Heart right ventricle (tissue), 16 donors: ENCODE measurements at regions not wholly inside any gene's neighbourhood (a gene's known extent, or its start where the extent isn't known, plus 50 kb on each side); places are given as distances from the start of the nearest gene placed in this dataset.

Source experiments
- ATAC-seq, 8 donors: fragments of 200-7000 bp; cut with Tn5 transposase; one replicate each; pipeline ENCODE4 v1.9.1; 2020; ENCODE audit warnings: mild to moderate bottlenecking in 8 of 8, moderate library complexity in 8 of 8, moderate number of reproducible peaks in 1 of 8
- DNase-seq, 2 donors: peaks; one replicate each; pipeline ENCODE4 v3.0.0-alpha.2; 2020
- H3K27ac ChIP-seq, 10 donors: fragments of 200-600 bp; sonication (generic) in 2 of 10; one replicate each; pipeline versions ENCODE4 v1.5.0 to v1.8.0; 2020 to 2022; ENCODE audit warnings: mild to moderate bottlenecking in 3 of 10
- H3K27me3 ChIP-seq, 7 donors: fragments of 200-600 bp; one replicate each; pipeline ENCODE4 v1.8.0; 2021 to 2022; ENCODE audit warnings: mild to moderate bottlenecking in 2 of 7
- H3K36me3 ChIP-seq, 9 donors: fragments of 200-600 bp; sonication (generic) in 1 of 9; one replicate each; pipeline versions ENCODE4 v1.5.0 to v1.8.0; 2020 to 2022; ENCODE audit warnings: mild to moderate bottlenecking in 2 of 9
- H3K4me1 ChIP-seq, 9 donors: fragments of 200-600 bp; sonication (generic) in 1 of 9; one replicate each; pipeline versions ENCODE4 v1.5.0 to v1.8.0; 2020 to 2022; ENCODE audit warnings: mild to moderate bottlenecking in 4 of 9
- H3K4me3 ChIP-seq, 10 donors: fragments of 200-600 bp; sonication (generic) in 2 of 10; one replicate each; pipeline versions ENCODE4 v1.5.0 to v1.8.0; 2020 to 2022; ENCODE audit warnings: mild to moderate bottlenecking in 7 of 10, moderate library complexity in 2 of 10
- H3K9me3 ChIP-seq, 11 donors: fragments of 200-600 bp in 10 of 11; sonication (generic) in 2 of 11; one replicate each; pipeline versions ENCODE4 v1.5.0 to v1.8.0; 2013 to 2022; ENCODE audit warnings: mild to moderate bottlenecking in 2 of 11, control low read depth in 1 of 11, moderate library complexity in 1 of 11
- WGBS, 2 donors: extraction: QIAGEN DNeasy Blood & Tissue Kit; methylation state at CpG; one replicate each; pipeline ENCODE4 v1.1.7; 2013; ENCODE audit warnings: inconsistent platforms in 1 of 2; 5-methylcytosine and 5-hydroxymethylcytosine counted together
- intact Hi-C, 10 donors: fragments of 100-400 bp; cut with DNase I; formaldehyde crosslinking; loops; one replicate each; pipeline versions ENCODE4 v1.11.1 to v1.14.2; 2022
- TF ChIP-seq, protein P1 (sequence below), 9 donors: fragments of 200-600 bp; sonication (generic) in 2 of 9; IDR thresholded peaks; one replicate each; pipeline versions ENCODE4 v1.5.0 to v1.8.0; 2021 to 2022; ENCODE audit warnings: antibody characterized with exemption in 9 of 9, mild to moderate bottlenecking in 5 of 9, moderate library complexity in 1 of 9
- donor health status: Arrhythmogenic right ventricular cardiomyopathy.
- donor health status: ischemic (EF 13 %, LVEDD 7.1; RV severe dilation, severe dysfunction).
- donor health status: healthy with polysubstance abuse.
- donor health status: DM: no; HTN: yes; CAD: no.
- donor health status: DM: no; HTN: no; CAD: no.
- donor health status: ischemic (EF 25% LVEDD 6.9; RV normal size, moderate dysfunction).
- donor health status: ischemic (EF 25% LVEDD 5.7; RV mildly dilated, moderate dysfunction).
- donor health status: healthy.
- donor health status: DM: yes; HTN: yes; CAD: no.
- donor health status: Ischemic cardiomyopathy.
- donor health status: ischemic (EF 35%, LVEDD 5.7; RV mildly dilated, moderate dysfunction).
- donor health status: nonischemic (EF 11% LVEDD 7.7; RV severe dilation, severe dysfunction).
- donor health status: DM: yes; HTN: yes; CAD: no.
- donor health status: PGD.
- donor health status: ischemic (EF 29% LVEDD 5.4; RV normal size, mild dysfunction).
- donor health status: nonischemic (EF 23%, LVEDD 6.1; RV moderate dilation, normal function).

DNA sequence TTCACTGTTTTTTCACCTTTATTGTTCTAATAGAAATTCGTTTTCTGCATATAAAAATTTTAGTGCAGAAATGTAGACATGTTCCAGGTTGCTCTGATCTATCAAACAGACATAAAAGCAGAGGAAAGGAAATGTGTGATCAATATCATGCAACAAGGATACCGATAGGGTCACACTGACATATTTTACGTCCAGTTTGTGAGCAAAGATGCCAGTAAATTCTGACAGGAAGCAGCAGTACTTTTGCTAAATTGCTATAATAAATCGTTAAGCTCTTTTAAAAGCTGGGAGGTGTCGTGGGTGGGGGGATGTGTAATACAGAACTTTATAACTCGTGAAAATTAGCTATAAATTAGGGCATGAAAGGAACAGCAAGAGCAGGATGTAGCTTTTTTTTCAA, 955.2 kb downstream of the BRINP3 start:
- Histone ChIP-seq H3K4me1 (no peaks in the 10 kb centered on the region), H3K27me3 (no peaks in the 10 kb centered on the region), H3K4me3 (no peak overlapping the region), H3K9me3 (peaks cover 0 to 25% (median 0%) of the 10 kb centered on the region in 11 donors), H3K36me3 (no peaks in the 10 kb centered on the region), H3K27ac (no peak overlapping the region)
- DNase-seq: no peak
- no peak for ATAC-seq
- intact Hi-C loops: no loop called here
- WGBS, 2 donors: 61 to 66% methylated on average over 6 of the region's 6 CpGs
- TF ChIP-seq, protein P1, sequence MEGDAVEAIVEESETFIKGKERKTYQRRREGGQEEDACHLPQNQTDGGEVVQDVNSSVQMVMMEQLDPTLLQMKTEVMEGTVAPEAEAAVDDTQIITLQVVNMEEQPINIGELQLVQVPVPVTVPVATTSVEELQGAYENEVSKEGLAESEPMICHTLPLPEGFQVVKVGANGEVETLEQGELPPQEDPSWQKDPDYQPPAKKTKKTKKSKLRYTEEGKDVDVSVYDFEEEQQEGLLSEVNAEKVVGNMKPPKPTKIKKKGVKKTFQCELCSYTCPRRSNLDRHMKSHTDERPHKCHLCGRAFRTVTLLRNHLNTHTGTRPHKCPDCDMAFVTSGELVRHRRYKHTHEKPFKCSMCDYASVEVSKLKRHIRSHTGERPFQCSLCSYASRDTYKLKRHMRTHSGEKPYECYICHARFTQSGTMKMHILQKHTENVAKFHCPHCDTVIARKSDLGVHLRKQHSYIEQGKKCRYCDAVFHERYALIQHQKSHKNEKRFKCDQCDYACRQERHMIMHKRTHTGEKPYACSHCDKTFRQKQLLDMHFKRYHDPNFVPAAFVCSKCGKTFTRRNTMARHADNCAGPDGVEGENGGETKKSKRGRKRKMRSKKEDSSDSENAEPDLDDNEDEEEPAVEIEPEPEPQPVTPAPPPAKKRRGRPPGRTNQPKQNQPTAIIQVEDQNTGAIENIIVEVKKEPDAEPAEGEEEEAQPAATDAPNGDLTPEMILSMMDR (IDR thresholded peaks at IDR 0.05): no peak

DNA sequence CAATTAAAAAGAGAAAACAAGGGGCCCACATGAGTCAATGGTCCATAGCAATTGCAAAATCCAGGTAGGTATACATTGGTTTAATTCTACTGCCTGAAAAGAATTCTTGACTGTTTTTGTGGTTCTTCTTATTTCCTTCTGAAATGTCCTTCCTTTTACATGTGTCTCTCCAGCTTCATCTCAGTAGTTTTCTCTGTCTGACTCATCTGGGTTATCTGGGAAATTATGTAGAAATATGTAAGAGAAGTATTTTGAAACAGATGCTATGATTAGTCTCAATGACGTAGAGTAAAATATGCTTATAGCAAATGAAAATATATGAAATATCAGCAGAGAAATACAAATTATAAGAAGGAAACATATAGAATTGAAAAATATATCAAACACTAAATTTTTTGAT, 953.2 kb downstream of the BRINP3 start:
- TF ChIP-seq, protein P1 (IDR thresholded peaks at IDR 0.05): no peak

DNA sequence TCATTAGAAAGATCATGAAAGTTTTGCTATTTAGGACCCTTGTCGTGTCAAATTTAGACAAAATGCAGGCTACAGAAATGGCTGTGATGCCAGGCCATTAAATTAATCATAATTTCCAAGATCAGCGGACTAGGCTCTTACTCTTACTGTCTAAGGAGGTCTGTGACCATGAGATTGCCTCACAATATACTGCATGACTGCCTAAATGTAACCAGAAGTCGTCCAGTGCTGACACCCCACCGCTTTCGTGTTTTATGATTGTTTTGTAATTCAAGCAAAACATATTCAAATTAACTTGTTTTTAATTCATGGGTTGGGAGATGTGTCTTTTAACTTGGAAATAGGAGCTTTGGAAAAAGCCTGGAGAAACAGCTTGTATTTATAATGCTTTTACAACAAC, 947.5 kb downstream of the BRINP3 start:
- 63 to 71% methylated on average over 5 of the region's 5 CpGs for WGBS, 2 donors
- H3K9me3 ChIP-seq: no peaks in the 10 kb centered on the region
- no peaks in the 10 kb centered on the region for H3K4me1 ChIP-seq
- intact Hi-C loops: no loop called here
- H3K4me3 ChIP-seq: no peak overlapping the region
- DNase-seq (no peak), ATAC-seq (no peak)
- no peaks in the 10 kb centered on the region for H3K27me3 ChIP-seq
- no peak overlapping the region for H3K27ac ChIP-seq
- H3K36me3 ChIP-seq: no peaks in the 10 kb centered on the region
- TF ChIP-seq, protein P1 (IDR thresholded peaks at IDR 0.05): no peak

More for the DNA sequence above, 953.2 kb downstream of the BRINP3 start:
- H3K9me3 ChIP-seq: peaks cover 0 to 10% (median 0%) of the 10 kb centered on the region in 11 donors
- no peaks in the 10 kb centered on the region for H3K4me1 ChIP-seq
- ATAC-seq (no peak), DNase-seq (no peak)
- intact Hi-C loops: no loop called here
- H3K27ac ChIP-seq: no peak overlapping the region
- no peaks in the 10 kb centered on the region for H3K27me3 ChIP-seq
- no peak overlapping the region for H3K4me3 ChIP-seq
- WGBS, 2 donors: 82 to 92% methylated on average over 1 of the region's 1 CpG
- H3K36me3 ChIP-seq: no peaks in the 10 kb centered on the region

DNA sequence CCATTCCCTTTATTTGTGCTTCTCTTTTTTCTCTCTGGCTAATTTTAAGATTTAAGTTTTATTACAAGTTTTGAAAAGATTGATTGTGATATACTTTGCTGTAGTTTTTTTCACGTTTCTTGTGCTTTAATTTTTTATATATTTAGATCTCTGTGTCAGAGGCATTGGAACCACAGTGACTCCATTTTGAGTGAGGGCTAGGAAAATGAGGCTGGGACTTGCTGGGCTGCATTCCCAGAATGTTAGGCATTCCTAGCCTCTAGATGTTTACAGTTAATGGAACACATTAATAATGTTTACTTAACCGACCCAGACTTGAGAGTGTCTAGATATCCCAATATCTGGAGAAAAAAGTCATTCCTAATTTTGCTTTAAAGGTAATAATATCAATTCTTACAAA, 939.4 kb downstream of the BRINP3 start:
- TF ChIP-seq, protein P1 (IDR thresholded peaks at IDR 0.05): no peak
- Histone ChIP-seq H3K36me3 (no peaks in the 10 kb centered on the region), H3K4me3 (no peak overlapping the region), H3K9me3 (peaks cover 0 to 15% (median 0%) of the 10 kb centered on the region in 11 donors), H3K27me3 (no peaks in the 10 kb centered on the region), H3K4me1 (no peaks in the 10 kb centered on the region), H3K27ac (no peak overlapping the region)
- 69 to 88% methylated on average over 2 of the region's 2 CpGs for WGBS, 2 donors
- DNase-seq (no peak), ATAC-seq (no peak)
- intact Hi-C loops: no loop called here

DNA sequence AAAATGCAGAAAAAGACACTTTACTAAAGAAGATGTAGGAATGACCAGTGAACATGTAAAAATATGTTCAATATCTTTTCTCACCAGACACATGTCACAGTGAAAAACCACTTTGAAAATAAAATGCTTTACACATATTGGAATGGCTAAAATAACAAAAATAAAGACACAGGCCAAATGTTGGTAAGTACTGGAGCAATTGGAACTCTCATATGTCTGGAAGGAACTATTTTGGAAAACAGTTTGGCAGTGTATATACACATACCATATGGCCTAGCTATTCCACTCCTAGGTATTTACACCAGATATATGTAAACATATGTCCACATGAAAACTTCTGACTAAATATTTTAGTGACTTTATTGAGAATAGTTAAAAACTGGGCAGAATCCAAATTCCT, 927.2 kb downstream of the BRINP3 start:
- DNase-seq (no peak), ATAC-seq (no peak)
- peaks cover 0 to 22% (median 0%) of the 10 kb centered on the region in 11 donors for H3K9me3 ChIP-seq
- H3K4me1 ChIP-seq: no peaks in the 10 kb centered on the region
- intact Hi-C loops: no loop called here
- no peaks in the 10 kb centered on the region for H3K36me3 ChIP-seq
- no peak overlapping the region for H3K4me3 ChIP-seq
- H3K27ac ChIP-seq: no peak overlapping the region
- TF ChIP-seq, protein P1 (IDR thresholded peaks at IDR 0.05): no peak
- H3K27me3 ChIP-seq: no peaks in the 10 kb centered on the region
